GM19193 (cell line): ENCODE measurements at regions not wholly inside any gene's neighbourhood (a gene's known extent, or its start where the extent isn't known, plus 50 kb on each side); places are given as distances from the start of the nearest gene placed in this dataset.
A peak's percentile ranks its signal among the peaks of the same experiment; 100 is the strongest.

Experiments used
- POLR2A ChIP-seq: IDR thresholded peaks from 4 replicates; pipeline ENCODE4 v1.6.1; 2011; ENCODE audit not compliant: insufficient read depth, insufficient read length; ENCODE audit errors: extremely low read depth

GRCh38 chr14:105889666-105890473 is 363.5 kb downstream of the TMEM121 start:
- TF ChIP-seq POLR2A: peak; percentile 9

- no peak for TF ChIP-seq POLR2A
These were observed 364.3 kb downstream of the TMEM121 start for GRCh38 chr14:105890474-105891220.

- no peak for TF ChIP-seq POLR2A
These were observed 364.8 kb downstream of the TMEM121 start for GRCh38 chr14:105891221-105891602.

- no peak for TF ChIP-seq POLR2A
These were observed 365.5 kb downstream of the TMEM121 start for GRCh38 chr14:105891631-105892452.

- no peak for TF ChIP-seq POLR2A
These were observed 368.0 kb downstream of the TMEM121 start for GRCh38 chr14:105894125-105894977.

GRCh38 chr14:105894978-105895881 is 368.8 kb downstream of the TMEM121 start:
- no peak for TF ChIP-seq POLR2A

GRCh38 chr14:105897725-105898113 is 371.3 kb downstream of the TMEM121 start:
- no peak for TF ChIP-seq POLR2A

GRCh38 chr14:105898482-105899010 is 372.2 kb downstream of the TMEM121 start:
- TF ChIP-seq POLR2A: no peak

- TF ChIP-seq POLR2A: no peak
These were observed 372.8 kb downstream of the TMEM121 start for GRCh38 chr14:105899071-105899641.

GRCh38 chr14:105899657-105900397 is 373.4 kb downstream of the TMEM121 start:
- TF ChIP-seq POLR2A: no peak

- TF ChIP-seq POLR2A: no peak
These were observed 374.2 kb downstream of the TMEM121 start for GRCh38 chr14:105900398-105901160.
